ENCODE measurements at regions not wholly inside any gene's neighbourhood (a gene's known extent, or its start where the extent isn't known, plus 50 kb on each side); places are given as distances from the start of the nearest gene placed in this dataset.

DNA sequence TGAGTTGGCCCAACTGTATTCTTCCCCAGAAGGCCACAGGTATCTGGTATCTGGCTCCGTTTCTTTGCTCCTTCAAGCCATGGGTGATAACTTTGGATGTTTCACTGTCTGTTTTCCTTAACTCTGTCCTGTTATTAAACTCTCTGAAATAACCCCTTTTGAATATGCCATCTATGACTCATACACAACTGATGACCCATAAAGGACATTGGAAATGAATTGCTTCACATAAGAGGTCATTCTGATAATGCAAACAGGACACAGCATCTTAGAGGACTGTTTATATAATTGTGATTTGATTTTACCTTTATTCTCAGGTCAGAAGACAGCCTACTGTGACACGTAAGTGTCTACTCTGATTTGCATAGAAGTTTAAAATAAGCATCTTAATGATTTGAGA is 227.7 kb downstream of the VEGFC start:
- Histone ChIP-seq H3K79me2 (ENCODE audit: insufficient read depth, low read length) (no peaks in the 10 kb centered on the region), H2BK12ac (ENCODE audit: insufficient read length, low read depth, low read length) (no peak overlapping the region), H4K91ac (ENCODE audit: insufficient read length, low read depth, low read length) (no peak overlapping the region), H3K18ac (ENCODE audit: insufficient read length, low read depth, low read length) (no peak overlapping the region), H2BK5ac (ENCODE audit: insufficient read length, low read length) (no peak overlapping the region), H2BK120ac (ENCODE audit: low read depth, low read length, poor library complexity, severe bottlenecking) (no peak overlapping the region), H4K20me1 (ENCODE audit: control insufficient read depth, insufficient read depth, insufficient read length) (no peaks in the 10 kb centered on the region), H3K14ac (ENCODE audit: insufficient read depth, low read length) (no peak overlapping the region), H2BK15ac (ENCODE audit: low read depth, low read length) (no peak overlapping the region), H3K79me1 (ENCODE audit: insufficient read depth, low read depth, low read length, poor library complexity, severe bottlenecking) (no peaks in the 10 kb centered on the region), H3K9ac (ENCODE audit: extremely low read depth, insufficient read length, low read length) (no peak overlapping the region), H3K23me2 (ENCODE audit: insufficient read length, low read depth, low read length, poor library complexity, severe bottlenecking) (no peaks in the 10 kb centered on the region), H3K4ac (ENCODE audit: low read depth, low read length) (no peak overlapping the region), H3K27ac (ENCODE audit: insufficient read length, low read depth, low read length) (no peak overlapping the region), H2BK20ac (ENCODE audit: low read depth, low read length, poor library complexity, severe bottlenecking) (no peak overlapping the region), H3K27me3 (ENCODE audit: insufficient read depth, low read length) (no peaks in the 10 kb centered on the region), H3K9me3 (ENCODE audit: control insufficient read depth, low read depth, low read length) (no peaks in the 10 kb centered on the region), H3K4me2 (ENCODE audit: insufficient read depth, insufficient read length, low read length) (no peak overlapping the region), H4K5ac (ENCODE audit: insufficient read length, low read depth, low read length) (no peak overlapping the region), H3T11ph (ENCODE audit: low read length) (no peak overlapping the region), H3K4me1 (ENCODE audit: insufficient read depth, low read length) (no peaks in the 10 kb centered on the region), H3K23ac (ENCODE audit: insufficient read length, low read depth, low read length) (no peak overlapping the region), H4K8ac (replicated peaks; ENCODE audit: insufficient read length, low read depth, low read length) (no peak overlapping the region), H2AK5ac (ENCODE audit: insufficient read length, low read length) (no peak overlapping the region), H3K56ac (ENCODE audit: insufficient read length, low read depth, low read length) (no peak overlapping the region), H2AFZ (ENCODE audit: low read length) (no peak overlapping the region)
- H3K4me1 Mint-ChIP-seq = no peaks in the 10 kb centered on the region
- no peaks in the 10 kb centered on the region for H3K9me3 Mint-ChIP-seq
- H3K27me3 Mint-ChIP-seq (ENCODE audit: low read depth) = no peaks in the 10 kb centered on the region
- no peak for DNase-seq
- no peak for TF ChIP-seq CTCF (conservative IDR thresholded peaks at IDR 0.05)
- no peak overlapping the region for H3K27ac Mint-ChIP-seq
- H3K4me3 Mint-ChIP-seq = no peak overlapping the region
- WGBS (ENCODE audit: extremely low coverage, insufficient read length, low lambda C conversion rate) = no CpG with 5 or more reads among the region's 2 CpGs
- H3K36me3 Mint-ChIP-seq (ENCODE audit: insufficient read depth in 1 of 3, low read depth in 3 of 3) = no peaks in the 10 kb centered on the region
